NCI-H345 treated with DMSO at 0.1 percent for 48 hours (cell line): ENCODE measurements at regions not wholly inside any gene's neighbourhood (a gene's known extent, or its start where the extent isn't known, plus 50 kb on each side); places are given as distances from the start of the nearest gene placed in this dataset.
A peak's percentile ranks its signal among the peaks of the same experiment; 100 is the strongest.
"Not testable (repeated sequence)": the region's sequence is repeated elsewhere in the genome, so short reads cannot be mapped to it uniquely, and the experiment has no call there.

Experiments
- DNase-seq: peaks from one replicate; lab custom pipeline; 2025; ENCODE audit not compliant: unreplicated experiment; lab: John Stamatoyannopoulos, UW

GRCh38 chr2:180927030-180927686, 53.2 kb upstream of the UBE2E3 start:
- DNase-seq: no peak

GRCh38 chr2:180925700-180926099, 54.7 kb upstream of the UBE2E3 start:
- DNase-seq: no peak

- DNase-seq: no peak
These were observed 56.3 kb upstream of the UBE2E3 start for GRCh38 chr2:180924063-180924462.

- no peak for DNase-seq
These were observed 69.4 kb upstream of the UBE2E3 start for GRCh38 chr2:180910831-180911665.

- no peak for DNase-seq
These were observed 72.7 kb upstream of the UBE2E3 start for GRCh38 chr2:180907731-180908130.

GRCh38 chr2:180905461-180905860, 74.9 kb upstream of the UBE2E3 start:
- no peak for DNase-seq

GRCh38 chr2:180905002-180905401, 75.4 kb upstream of the UBE2E3 start:
- DNase-seq: peak; percentile 90

- DNase-seq: no peak
These were observed 79.1 kb upstream of the UBE2E3 start for GRCh38 chr2:180901331-180901730.

- DNase-seq: no peak
These were observed 86.7 kb upstream of the UBE2E3 start for GRCh38 chr2:180893752-180894151.

- DNase-seq: no peak
These were observed 88.3 kb upstream of the UBE2E3 start for GRCh38 chr2:180892091-180892490.

- no peak for DNase-seq
These were observed 89.0 kb upstream of the UBE2E3 start for GRCh38 chr2:180891360-180891759.

- no peak for DNase-seq
These were observed 89.6 kb upstream of the UBE2E3 start for GRCh38 chr2:180890781-180891180.

GRCh38 chr2:180882959-180883358, 97.4 kb upstream of the UBE2E3 start:
- DNase-seq: no peak

GRCh38 chr2:180876506-180876905, 103.9 kb upstream of the UBE2E3 start:
- no peak for DNase-seq

GRCh38 chr2:180873219-180873618, 107.2 kb upstream of the UBE2E3 start:
- DNase-seq: no peak

- not testable (repeated sequence) for DNase-seq
These were observed 107.6 kb upstream of the UBE2E3 start for GRCh38 chr2:180872781-180873180.

GRCh38 chr2:180872255-180872654, 108.2 kb upstream of the UBE2E3 start:
- DNase-seq: no peak

GRCh38 chr2:180871649-180872048, 108.8 kb upstream of the UBE2E3 start:
- DNase-seq: no peak

- no peak for DNase-seq
These were observed 130.6 kb upstream of the UBE2E3 start for GRCh38 chr2:180849851-180850250.

GRCh38 chr2:180848393-180848792, 132.0 kb upstream of the UBE2E3 start:
- DNase-seq: no peak

GRCh38 chr2:180846756-180847472, 133.5 kb upstream of the UBE2E3 start:
- DNase-seq: no peak

GRCh38 chr2:180842461-180842860, 137.9 kb upstream of the UBE2E3 start:
- no peak for DNase-seq
